ENCODE measurements at regions not wholly inside any gene's neighbourhood (a gene's known extent, or its start where the extent isn't known, plus 50 kb on each side); places are given as distances from the start of the nearest gene placed in this dataset.

DNA sequence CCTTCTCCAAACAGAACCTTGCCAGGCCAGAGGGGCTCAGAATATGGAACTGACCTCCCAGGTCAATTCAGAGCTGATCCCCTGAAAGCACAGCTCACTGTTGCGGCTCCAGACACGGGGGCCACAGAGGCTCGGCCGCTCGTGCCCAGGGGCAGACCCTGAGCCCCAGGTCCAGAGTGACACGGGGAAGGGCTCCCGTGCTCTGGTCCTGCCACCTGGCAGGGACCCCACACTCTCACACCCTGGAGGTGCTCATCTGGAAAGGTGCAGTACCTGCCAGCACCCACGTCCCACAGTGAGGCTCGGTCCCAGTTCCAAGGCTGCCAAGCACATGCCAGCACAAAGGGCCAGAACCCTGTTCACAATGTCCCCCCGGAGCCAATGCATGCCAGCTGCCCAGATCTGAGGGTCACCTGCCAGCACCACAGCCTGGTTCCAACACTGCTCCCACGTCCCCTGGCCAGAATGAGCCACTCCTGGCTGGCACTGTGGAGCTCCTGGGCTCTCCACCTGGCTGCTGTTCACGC is 170.6 kb downstream of the SHANK2 start:
- intact Hi-C loops (cut with DNase I): no loop called here

DNA sequence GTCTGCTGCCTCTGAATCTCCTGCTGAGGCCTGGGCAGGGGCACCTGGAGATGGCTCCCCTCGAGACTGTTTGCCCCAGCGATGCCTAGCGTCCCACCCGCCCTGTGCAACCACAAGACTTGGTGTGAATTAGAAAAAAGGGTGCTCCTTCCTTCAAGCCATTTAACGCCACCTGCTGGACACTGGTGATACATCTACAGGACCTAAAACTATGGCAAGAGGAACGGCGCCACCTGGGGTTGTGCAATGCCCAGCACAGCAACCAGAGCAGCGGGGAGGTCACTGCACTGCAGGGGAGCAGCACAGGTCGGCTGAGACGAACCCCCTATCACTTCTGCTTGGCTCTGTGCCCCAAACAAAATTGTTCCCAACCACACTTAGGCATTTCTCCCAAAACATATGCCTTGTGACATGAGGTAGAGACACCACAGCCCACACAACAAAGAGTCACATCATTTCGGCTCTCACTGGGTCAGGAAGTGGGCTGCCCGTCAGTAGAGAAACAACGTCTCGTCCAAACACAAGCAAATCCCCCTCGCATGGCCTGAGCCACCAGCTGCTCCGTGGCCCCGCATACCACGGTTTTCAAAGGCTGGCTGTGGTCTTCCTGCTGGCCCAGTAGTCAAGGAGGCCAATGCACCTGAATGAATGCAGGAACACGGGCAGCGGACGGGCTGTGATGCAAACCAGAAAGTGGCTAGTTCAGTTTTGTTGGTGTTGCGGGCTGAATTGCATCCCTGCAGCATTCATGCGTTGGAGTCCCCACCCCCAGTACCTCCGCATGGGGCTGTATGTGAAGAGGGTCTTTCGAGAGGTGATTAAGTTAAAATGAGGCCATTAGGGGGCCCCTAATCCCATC is 171.9 kb downstream of the SHANK2 start:
- DNase-seq: peak; percentile 42 to 76 (median 57)
- 59% methylated on average over 25 of the region's 25 CpGs for WGBS
- H3K27ac ChIP-seq (ENCODE audit: low read length): no peak overlapping the region
- H3K4me1 ChIP-seq (ENCODE audit: control insufficient read depth, insufficient read depth, low read length): no peaks in the 10 kb centered on the region
- peak in 1 of 2 donors; percentile 36 for ATAC-seq
- H3K4me3 ChIP-seq (ENCODE audit: low read length): no peak overlapping the region
- H3K27me3 ChIP-seq (ENCODE audit: control insufficient read depth, insufficient read depth): no peaks in the 10 kb centered on the region
- H3K9me3 ChIP-seq (ENCODE audit: control insufficient read depth, low read length): no peaks in the 10 kb centered on the region
- intact Hi-C loops (cut with DNase I): no loop called here

More for the DNA sequence above, 170.6 kb downstream of the SHANK2 start:
- Histone ChIP-seq H3K4me3 (ENCODE audit: low read length) (no peak overlapping the region), H3K4me1 (ENCODE audit: control insufficient read depth, insufficient read depth, low read length) (no peaks in the 10 kb centered on the region), H3K27ac (ENCODE audit: low read length) (no peak overlapping the region), H3K27me3 (ENCODE audit: control insufficient read depth, insufficient read depth) (no peaks in the 10 kb centered on the region), H3K9me3 (ENCODE audit: control insufficient read depth, low read length) (no peaks in the 10 kb centered on the region)
- 87% methylated on average over 12 of the region's 12 CpGs for WGBS
- peak in 1 of 3 donors; percentile 40 for DNase-seq
- no peak for ATAC-seq

DNA sequence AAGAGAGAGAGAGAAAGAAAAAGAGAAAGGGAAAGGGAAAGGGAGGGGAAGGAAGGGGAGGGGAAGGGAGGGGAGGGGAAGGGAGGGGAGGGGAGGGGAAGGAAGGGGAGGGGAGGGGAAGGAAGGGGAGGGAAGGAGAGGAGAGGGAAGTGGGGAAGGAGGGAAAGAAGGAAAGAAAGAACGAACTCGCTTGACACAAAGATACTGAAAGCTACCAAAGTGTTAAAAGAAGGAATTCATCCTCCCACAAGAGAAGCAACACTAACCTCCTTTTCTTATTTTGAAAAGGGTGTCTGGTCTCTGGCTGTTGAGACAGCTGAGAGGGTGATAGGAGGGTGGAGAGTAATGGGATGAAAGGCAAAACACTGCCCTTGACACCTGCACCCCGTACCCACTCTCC is 172.6 kb downstream of the SHANK2 start:
- no peak overlapping the region for H3K4me3 ChIP-seq (ENCODE audit: low read length)
- no peak for ATAC-seq
- no peaks in the 10 kb centered on the region for H3K4me1 ChIP-seq (ENCODE audit: control insufficient read depth, insufficient read depth, low read length)
- intact Hi-C loops (cut with DNase I): no loop called here
- 54% methylated on average over 3 of the region's 3 CpGs for WGBS
- H3K27ac ChIP-seq (ENCODE audit: low read length): no peak overlapping the region
- DNase-seq: no peak
- H3K27me3 ChIP-seq (ENCODE audit: control insufficient read depth, insufficient read depth): no peaks in the 10 kb centered on the region
- no peaks in the 10 kb centered on the region for H3K9me3 ChIP-seq (ENCODE audit: control insufficient read depth, low read length)

DNA sequence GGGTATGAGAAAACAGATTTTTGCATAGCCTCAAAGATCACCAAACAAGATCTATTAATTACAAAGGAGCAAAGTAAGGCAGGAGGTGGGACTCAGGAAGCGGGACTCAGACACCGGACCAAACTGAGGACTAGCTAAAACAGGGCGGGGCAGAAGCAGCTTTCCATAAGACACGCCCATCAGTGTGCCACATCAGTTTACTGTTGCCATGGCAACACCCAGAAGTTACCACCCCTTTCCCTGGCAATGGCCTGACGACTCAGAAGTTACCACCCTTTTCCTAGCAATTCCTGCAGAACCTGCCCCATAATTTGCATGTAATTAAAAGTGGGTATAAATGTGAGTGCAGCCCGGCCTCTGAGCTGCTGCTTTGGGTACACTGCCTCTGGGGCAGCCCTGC is 173.9 kb downstream of the SHANK2 start:
- Histone ChIP-seq H3K27ac (ENCODE audit: low read length) (no peak overlapping the region), H3K4me1 (ENCODE audit: control insufficient read depth, insufficient read depth, low read length) (no peaks in the 10 kb centered on the region), H3K27me3 (ENCODE audit: control insufficient read depth, insufficient read depth) (no peaks in the 10 kb centered on the region), H3K9me3 (ENCODE audit: control insufficient read depth, low read length) (no peaks in the 10 kb centered on the region), H3K4me3 (ENCODE audit: low read length) (no peak overlapping the region)
- 79% methylated on average over 6 of the region's 6 CpGs for WGBS
- peak in 1 of 3 donors; percentile 1 for DNase-seq
- ATAC-seq: no peak
- intact Hi-C loops (cut with DNase I): no loop called here

DNA sequence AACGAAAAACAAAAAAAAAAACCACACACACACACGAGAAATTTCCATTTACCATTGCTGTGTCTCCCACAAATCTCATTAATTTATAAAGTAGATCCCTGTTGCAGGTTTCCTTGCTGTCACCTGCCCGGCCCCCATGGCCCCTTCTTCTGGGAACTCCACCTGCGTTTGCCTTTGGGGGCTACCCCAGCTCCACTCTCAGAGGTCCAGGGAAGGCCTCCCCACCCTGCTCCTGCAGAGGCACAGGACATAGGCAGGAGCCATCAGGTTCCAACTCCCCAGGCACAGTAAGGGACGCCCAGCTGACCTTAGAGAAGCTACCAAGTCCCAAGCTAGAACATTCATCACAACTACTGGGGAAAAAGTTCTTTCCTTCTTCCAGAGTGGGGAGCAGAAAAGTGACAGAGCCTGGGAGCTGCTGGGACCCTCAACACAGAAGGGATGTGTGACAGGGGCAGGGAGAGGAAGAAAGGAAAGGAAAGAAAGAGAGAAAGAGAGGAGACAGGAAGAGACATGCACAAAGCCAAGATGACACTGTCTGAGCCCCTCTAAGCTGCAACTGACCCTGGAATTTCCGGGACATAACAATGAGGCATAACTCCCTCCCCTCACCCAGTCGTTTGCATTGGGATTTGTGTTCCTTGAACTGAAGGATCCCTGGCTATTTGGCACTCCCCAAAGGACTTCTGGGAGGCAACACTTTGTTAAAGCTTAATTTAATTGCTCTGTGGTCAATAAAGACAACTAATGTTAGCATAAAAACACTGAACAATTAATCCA is 175.7 kb downstream of the SHANK2 start:
- no peak overlapping the region for H3K27ac ChIP-seq (ENCODE audit: low read length)
- peak in 1 of 3 donors; percentile 36 for DNase-seq
- H3K4me3 ChIP-seq (ENCODE audit: low read length): no peak overlapping the region
- no peaks in the 10 kb centered on the region for H3K27me3 ChIP-seq (ENCODE audit: control insufficient read depth, insufficient read depth)
- no peaks in the 10 kb centered on the region for H3K9me3 ChIP-seq (ENCODE audit: control insufficient read depth, low read length)
- WGBS: 66% methylated on average over 7 of the region's 7 CpGs
- no peaks in the 10 kb centered on the region for H3K4me1 ChIP-seq (ENCODE audit: control insufficient read depth, insufficient read depth, low read length)
- intact Hi-C loops (cut with DNase I): no loop called here
- ATAC-seq: no peak

DNA sequence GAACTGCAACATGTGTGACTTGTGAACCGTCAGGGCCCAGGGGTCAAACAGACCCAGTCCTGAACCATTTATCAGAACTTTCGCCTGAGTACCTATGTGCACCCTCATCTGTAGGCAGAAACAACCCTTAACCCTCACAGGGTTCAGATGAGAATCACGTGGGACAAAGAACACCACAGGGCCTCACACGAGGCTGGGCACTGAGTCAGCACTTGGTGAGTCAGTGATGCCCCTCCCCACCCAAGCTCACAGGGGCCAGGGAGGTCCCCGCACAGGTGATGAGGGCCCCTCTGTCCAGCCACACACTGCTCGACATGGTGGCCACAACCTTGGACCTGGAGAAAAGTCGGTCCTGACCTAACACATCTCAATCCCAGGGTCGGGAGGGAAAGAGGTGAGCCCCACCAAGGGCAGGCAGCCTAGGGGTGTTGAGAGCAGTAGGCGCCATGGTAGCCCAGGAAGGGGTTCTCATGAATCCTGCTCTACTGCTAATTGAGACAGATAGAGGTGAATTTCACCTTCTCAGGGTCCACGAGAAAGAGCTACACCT is 176.4 kb downstream of the SHANK2 start:
- ATAC-seq: no peak
- no peaks in the 10 kb centered on the region for H3K4me1 ChIP-seq (ENCODE audit: control insufficient read depth, insufficient read depth, low read length)
- peak in 1 of 3 donors; percentile 7 for DNase-seq
- no peak overlapping the region for H3K4me3 ChIP-seq (ENCODE audit: low read length)
- H3K27me3 ChIP-seq (ENCODE audit: control insufficient read depth, insufficient read depth): no peaks in the 10 kb centered on the region
- WGBS: 75% methylated on average over 10 of the region's 10 CpGs
- intact Hi-C loops (cut with DNase I): no loop called here
- no peaks in the 10 kb centered on the region for H3K9me3 ChIP-seq (ENCODE audit: control insufficient read depth, low read length)
- H3K27ac ChIP-seq (ENCODE audit: low read length): no peak overlapping the region

DNA sequence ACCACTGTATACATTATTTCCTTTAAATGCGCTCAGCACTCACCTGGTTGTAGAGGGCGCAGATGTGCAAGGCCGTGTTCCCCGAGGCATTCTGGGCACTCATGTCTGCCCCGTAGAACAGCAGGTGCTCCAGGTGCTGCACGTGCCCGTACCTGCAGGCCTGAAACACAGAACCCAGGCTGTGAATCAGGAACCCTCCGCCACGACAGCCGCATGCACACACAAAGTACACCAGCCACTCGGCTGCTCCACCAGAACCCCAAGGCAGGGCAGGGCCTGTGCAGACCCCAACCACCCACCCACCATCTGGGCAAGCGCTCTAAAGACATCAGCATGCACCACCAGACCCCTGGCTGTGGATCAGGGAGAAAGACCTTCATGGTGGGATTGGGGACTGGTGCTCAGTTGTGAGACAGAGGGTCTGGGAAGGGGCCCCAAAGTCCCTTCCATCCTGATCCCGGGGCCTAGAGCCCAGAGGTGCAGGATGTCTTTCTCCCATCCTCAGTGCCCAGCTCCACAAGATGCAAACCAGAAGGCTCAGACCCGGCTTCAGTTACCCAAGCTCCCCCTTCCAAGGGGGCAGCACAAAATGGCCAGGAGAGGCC is 177.2 kb downstream of the SHANK2 start:
- 92% methylated on average over 14 of the region's 14 CpGs for WGBS
- H3K27me3 ChIP-seq (ENCODE audit: control insufficient read depth, insufficient read depth): no peaks in the 10 kb centered on the region
- intact Hi-C loops (cut with DNase I): no loop called here

DNA sequence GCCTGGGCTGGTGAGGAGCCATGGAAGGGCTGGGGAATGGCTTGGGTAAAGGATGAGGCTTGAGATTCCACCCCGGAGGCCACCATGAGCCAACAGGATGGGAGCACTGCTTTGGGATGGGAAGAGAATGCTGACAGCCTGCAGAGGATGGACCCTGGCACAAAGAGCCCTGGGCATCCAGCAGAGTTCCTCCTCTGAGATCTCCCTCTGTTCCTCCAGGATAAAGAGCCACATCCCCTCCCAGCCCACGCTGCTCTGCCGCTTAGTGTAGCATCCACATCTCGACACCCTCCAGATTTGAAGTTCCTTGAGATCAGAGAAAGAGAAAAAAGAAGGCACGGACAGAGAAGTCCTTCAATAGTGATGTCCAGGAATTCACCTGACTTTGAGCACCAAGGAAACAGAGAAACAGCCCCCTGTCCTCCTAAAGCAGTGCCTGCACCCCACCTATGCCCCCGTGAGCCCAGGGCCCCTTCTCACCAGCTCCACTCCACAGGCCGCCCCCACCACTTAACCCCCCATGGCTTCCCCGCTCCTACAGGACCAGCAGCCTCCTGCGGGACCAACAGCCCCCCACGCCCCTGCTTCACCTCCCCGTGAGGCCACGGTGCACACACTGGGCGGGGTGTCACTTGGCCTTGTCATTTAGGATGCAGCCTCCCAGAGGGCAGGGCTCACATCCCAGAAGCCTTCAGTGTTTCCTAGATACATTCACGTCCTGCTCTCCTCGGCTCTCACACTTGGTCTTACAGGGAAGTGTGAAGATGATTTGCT is 180.5 kb downstream of the SHANK2 start:
- no peak overlapping the region for H3K4me3 ChIP-seq (ENCODE audit: low read length)
- intact Hi-C loops (cut with DNase I): no loop called here
- H3K4me1 ChIP-seq (ENCODE audit: control insufficient read depth, insufficient read depth, low read length): no peaks in the 10 kb centered on the region
- WGBS: 78% methylated on average over 15 of the region's 15 CpGs
- no peak overlapping the region for H3K27ac ChIP-seq (ENCODE audit: low read length)
- H3K9me3 ChIP-seq (ENCODE audit: control insufficient read depth, low read length): no peaks in the 10 kb centered on the region
- ATAC-seq (no peak), DNase-seq (peak in 1 of 3 donors; percentile 45)
- no peaks in the 10 kb centered on the region for H3K27me3 ChIP-seq (ENCODE audit: control insufficient read depth, insufficient read depth)

More for the DNA sequence above, 177.2 kb downstream of the SHANK2 start:
- DNase-seq: peak in 1 of 3 donors; percentile 21
- no peak for ATAC-seq
- no peak overlapping the region for H3K4me3 ChIP-seq (ENCODE audit: low read length)
- no peaks in the 10 kb centered on the region for H3K4me1 ChIP-seq (ENCODE audit: control insufficient read depth, insufficient read depth, low read length)
- H3K9me3 ChIP-seq (ENCODE audit: control insufficient read depth, low read length): no peaks in the 10 kb centered on the region
- H3K27ac ChIP-seq (ENCODE audit: low read length): no peak overlapping the region

DNA sequence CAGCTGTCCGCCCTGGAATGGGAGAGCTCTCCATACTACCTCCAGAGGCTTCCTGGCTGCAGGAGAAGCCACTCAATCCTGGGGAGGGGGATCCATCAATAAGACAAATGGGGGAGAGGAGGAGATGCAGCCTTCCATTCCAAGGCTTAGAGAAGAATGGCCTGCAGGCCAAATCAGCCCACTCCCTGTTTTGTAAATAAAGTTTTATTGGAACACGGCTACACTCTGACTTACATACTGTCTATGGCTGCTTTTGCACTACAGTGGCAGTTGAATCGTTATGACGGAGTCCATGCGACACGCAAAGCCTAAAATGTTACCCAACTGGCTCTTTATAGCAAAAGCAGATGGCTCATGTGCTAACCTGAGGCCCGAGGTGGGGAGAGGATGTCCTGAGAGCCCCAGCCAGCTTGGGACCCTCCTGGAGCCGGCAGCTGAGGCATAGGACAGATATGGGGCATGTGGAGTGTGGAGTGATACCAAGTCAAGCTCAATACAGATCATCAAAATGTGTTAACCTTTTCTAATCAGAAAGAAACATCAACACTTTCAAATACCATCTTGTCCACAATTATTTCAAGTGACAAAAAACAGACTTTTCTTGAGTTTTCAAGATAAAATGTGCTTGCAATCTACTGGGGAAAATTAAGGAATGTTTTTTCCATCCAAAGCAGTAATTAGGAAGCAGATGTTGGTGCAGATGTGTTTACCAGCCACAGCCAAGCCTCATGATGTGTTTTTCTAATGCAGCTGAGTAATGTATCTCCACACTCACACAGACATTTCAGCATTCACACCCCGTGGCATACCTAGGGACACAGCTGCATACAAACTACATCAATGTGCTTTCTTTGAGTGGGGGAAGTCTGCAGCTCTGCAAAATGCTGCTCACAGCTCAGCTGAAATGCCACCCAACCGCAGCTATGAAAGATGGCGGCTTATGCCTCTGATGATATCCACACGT is 181.6 kb downstream of the SHANK2 start:
- ATAC-seq: no peak
- H3K4me1 ChIP-seq (ENCODE audit: control insufficient read depth, insufficient read depth, low read length): no peaks in the 10 kb centered on the region
- no peak overlapping the region for H3K27ac ChIP-seq (ENCODE audit: low read length)
- WGBS: 69% methylated on average over 12 of the region's 12 CpGs
- peak in 1 of 3 donors; percentile 10 for DNase-seq
- H3K9me3 ChIP-seq (ENCODE audit: control insufficient read depth, low read length): no peaks in the 10 kb centered on the region
- H3K4me3 ChIP-seq (ENCODE audit: low read length): no peak overlapping the region
- intact Hi-C loops (cut with DNase I): no loop called here
- H3K27me3 ChIP-seq (ENCODE audit: control insufficient read depth, insufficient read depth): no peaks in the 10 kb centered on the region
